PC-3 (cell line): ENCODE measurements at regions not wholly inside any gene's neighbourhood (a gene's known extent, or its start where the extent isn't known, plus 50 kb on each side); places are given as distances from the start of the nearest gene placed in this dataset.

ENCODE experiments used
- CTCF ChIP-seq: fragments of 300-600 bp; sonication (generic); conservative IDR thresholded peaks from 2 replicates; pipeline ENCODE4 v1.5.1; 2017; ENCODE audit warnings: antibody characterized with exemption, low read depth, mild to moderate bottlenecking, low read length
- EZH2 ChIP-seq: fragments of 300-600 bp; sonication (generic); IDR thresholded peaks from one replicate; pipeline ENCODE4 v1.6.1; 2017; ENCODE audit warnings: antibody characterized with exemption, mild to moderate bottlenecking, low read length; ENCODE audit not compliant: unreplicated experiment

GRCh38 chr1:22283596-22283995 lies 140.7 kb upstream of the WNT4 start:
- TF ChIP-seq CTCF (no peak), EZH2 (no peak)
